HG02571 (cell line): ENCODE measurements at regions not wholly inside any gene's neighbourhood (a gene's known extent, or its start where the extent isn't known, plus 50 kb on each side); places are given as distances from the start of the nearest gene placed in this dataset.
A peak's percentile ranks its signal among the peaks of the same experiment; 100 is the strongest.

Source experiments
- ATAC-seq: cut with Tn5 transposase; IDR thresholded peaks from one replicate; pipeline ENCODE4 v1.9.1; 2021; ENCODE audit warnings: mild to moderate bottlenecking, moderate library complexity; ENCODE audit not compliant: unreplicated experiment

DNA sequence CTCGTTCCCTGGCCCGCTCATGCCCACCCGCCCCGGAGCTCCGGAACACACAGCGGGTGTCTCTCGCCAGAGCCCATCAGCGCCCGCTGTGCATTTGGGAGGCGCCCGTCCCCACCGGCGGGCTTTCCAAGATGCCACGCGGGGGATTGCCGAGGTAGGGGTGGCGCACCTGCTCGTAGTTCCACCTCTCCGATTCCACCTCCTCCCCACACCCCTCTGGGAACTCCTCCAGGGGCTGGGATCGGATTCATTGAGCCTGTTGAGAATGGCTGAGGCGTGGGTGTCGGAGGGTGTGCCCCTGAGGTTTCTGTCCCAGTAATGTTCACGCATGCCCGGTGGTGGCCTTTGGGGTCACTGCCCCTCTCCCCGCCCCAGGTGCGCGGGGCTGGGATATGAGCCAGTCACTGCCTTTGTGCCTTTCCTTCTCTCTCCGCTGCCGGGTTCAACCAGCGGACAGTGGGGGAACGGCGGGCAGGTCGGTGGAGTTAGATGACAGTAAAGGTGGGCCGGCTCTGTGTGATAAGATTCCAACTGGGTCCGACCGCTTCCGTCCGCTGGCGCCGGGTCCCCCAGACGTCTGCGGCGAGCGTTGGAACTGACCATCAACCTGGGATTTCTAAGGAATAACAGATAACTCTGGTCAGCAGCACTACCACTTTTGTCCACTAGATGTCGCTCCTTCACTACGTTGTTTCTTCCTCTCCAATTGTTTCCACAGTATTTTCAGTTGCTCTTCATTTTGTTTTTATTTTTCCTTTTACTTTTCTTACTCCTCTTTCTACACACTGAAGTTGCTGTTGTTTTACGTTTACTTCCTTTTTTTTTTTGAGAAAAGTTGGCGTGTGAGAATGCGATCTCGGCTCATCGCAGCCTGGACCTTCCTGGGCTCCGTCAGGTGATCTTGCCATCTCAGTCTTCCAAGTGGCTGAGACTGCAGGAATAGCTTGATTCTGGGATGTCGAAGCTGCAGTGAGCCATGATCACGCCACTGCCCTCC, 178.1 kb upstream of the ALG10B start:
- peak; percentile 64 for ATAC-seq

DNA sequence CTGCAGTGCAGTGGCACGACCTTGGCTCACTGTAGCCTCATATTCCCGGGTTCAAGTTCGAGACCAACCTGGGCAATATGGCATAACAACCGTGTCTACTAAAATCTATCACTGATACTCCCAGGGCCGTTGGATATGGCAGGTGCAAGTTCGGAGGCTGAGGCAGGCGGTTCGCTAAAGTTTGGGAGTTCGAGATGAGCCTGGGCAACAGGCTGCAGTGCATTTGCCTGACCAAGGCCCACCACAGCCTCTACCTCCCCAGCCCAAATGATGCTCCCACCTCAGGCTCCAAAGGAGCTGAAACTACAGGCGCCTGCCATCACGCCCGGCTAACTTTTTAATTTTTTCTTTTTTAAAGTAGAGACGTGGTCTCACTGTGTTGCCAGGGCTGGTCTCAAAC, 177.1 kb upstream of the ALG10B start:
- no peak for ATAC-seq

DNA sequence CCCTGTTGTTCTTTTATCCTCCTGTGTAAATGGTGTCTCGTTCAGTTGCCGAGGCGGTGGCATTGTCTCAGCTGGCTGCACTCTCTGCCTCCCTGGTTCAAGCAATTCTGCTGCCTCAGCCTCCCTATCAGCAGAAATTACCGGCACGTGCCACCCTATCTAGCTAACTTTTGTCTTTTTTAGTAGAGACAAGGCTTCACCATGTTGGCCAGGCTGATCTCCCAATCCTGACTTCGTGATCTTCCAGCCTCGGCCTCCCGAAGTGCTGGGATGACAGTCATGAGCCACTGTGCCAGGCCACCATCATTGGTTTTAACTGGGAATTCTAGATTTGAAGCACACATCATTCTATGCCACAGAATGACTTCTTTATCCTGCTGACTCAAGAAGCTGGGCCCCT, 175.3 kb upstream of the ALG10B start:
- no peak for ATAC-seq

DNA sequence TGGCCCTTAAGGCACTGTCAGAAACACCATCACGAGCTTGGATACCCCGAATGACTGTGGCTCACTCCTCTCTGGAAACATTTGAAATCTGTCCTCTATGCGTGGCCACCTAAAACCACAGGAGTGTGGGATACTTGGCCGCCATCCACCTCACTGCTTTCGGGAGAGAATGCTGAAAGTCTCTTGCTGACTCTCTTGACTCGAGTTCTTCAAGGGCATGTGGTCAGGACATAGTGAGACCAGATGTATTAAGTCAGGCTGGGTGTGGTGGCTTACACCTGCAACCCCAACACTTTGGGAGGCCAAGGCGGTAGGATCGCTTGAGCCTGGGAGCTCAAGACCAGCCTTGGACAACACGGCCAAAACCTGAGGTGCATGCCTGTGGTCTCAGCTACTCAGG, 174.7 kb upstream of the ALG10B start:
- ATAC-seq: no peak

DNA sequence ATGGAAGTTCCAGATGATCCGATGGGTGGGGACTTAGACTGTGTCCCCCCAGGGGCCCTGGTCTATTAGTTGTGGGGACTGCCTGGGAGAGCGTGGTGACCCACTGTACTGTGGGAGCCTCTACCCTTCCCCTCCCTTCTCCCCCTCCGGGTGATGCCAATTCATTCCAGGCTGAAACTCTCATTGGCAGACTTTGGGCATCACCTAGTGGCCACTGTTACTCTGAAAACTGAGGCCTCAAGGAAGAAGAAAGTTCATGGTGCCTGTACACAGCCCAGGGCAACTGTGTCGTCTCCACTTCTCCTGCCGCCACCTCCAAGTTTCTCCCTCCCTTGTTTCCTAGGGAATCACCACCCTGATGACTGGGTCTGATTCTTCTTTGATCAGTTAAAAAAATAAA, 173.6 kb upstream of the ALG10B start:
- ATAC-seq: no peak

DNA sequence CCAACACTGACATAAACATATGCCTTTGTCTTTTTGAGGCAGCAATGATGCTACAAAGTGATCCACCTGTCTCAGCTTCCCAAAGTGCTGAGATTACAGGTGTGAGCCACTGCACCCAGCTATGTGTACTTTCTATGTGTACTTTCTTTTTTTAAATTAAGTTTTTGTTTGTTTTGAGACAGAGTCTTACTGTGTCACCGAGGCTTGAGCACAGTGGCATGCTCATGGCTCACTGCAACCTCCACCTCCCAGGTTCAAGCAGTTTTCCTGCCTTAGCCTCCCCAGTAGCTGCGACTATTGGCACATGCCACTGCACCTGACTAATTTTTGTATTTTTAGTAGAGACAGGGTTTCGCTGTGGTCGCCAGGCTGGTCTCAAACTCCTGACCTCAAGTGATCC, 172.5 kb upstream of the ALG10B start:
- ATAC-seq: no peak

DNA sequence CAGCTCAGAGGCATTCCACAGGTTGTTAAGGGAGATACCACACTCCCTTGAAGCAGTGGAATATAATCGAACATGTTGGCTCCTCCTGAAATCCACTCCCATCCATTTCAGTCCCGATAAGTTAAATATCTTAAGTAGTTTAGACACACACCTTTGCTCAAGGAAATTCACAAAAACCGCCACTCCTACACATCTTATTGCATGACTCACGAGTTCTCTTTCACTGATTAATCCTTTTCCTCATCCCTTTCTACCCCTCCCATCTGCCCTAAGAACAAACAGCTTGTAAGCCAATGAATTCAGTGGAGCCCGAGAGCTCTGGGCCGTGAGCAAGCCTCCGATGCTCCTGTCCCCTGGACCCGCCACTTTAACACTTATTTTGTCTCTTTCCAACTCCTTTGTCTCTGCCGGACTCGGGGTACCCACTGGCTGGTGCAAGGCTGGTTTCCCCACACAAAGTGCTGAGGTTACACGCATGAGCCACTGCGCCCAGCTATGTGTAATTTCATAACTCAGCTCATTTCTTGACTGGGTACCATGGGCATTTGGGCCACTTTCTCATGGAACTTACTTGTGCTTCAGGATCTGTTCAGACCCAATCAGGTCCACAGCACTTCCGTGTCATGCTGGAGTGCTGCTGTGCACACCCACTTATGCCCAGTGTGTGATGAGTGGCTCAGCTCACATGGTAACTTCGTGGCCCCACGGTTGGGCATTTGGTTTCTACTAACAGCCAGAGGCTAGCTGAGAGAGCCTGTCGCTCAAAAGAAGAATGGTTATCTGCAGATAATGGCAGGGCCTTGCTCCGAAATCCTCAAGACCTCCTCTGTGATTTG, 171.8 kb upstream of the ALG10B start:
- ATAC-seq: no peak

DNA sequence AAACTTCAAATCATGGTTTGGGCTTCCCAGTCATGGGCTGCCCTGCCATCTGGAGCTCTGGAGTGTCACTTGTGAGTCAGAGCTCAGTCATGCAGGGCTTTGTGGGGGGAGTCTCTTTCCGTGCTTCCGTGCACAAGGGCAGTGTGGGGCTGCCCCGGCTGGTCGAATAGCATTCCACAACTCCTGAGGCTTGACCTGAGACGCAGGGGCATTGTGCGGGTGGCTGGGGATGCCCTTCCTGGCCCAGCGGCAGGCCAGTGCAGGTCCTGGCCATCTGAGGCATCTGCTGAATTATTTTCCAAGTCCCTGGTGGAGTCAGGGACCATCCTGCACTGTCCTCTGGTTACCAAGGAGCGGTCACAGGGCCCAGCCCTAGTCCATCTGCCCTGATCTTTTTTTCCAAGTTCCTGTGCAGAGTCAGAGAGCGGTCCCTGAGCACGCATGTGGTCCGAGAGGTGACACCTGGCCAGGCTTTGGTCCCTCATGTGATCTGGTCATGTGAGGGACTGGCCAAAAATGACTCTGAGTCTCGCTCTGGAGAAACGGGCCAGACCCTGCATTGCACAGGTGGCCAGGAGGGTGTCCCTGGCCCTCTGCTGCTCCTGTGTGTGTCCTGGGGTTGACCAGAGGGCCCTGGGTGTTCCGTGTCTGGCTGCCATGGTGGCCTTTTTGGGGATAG, 167.0 kb upstream of the ALG10B start:
- no peak for ATAC-seq

DNA sequence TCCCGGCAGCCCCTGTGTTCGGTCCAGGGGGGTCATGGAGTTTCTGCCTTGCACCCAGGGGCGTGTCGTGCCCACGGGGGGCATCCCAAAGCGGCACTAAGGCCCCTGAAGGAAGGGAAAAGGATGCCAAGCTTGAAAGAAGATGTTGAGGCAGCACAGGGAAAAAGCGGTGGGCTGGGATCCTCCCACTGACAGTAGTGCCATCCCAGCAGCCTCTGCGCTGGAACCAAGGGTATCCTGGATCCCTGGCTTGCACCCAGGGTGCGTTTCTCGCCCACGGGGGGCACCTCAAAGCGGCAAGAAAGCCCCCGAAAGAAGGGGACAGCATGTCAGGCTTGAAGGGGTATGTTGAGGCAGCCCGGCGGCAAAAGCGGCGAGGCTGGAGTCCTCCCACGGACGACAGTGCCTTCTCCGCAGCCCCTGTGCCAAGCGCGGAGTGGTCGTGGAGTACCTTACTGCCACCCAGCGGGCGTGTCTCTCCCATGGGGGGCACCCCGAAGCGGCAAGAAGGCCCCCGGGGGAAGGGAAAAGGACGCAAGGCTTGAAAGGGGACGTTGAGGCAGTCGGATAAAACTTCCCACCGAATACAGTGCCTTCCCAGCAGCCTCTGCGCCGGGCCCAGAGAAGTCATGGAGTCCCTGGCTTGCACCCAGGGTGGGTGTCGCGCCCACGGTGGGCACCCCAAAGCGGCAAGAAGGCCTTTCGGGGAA, 164.4 kb upstream of the ALG10B start:
- no peak for ATAC-seq

DNA sequence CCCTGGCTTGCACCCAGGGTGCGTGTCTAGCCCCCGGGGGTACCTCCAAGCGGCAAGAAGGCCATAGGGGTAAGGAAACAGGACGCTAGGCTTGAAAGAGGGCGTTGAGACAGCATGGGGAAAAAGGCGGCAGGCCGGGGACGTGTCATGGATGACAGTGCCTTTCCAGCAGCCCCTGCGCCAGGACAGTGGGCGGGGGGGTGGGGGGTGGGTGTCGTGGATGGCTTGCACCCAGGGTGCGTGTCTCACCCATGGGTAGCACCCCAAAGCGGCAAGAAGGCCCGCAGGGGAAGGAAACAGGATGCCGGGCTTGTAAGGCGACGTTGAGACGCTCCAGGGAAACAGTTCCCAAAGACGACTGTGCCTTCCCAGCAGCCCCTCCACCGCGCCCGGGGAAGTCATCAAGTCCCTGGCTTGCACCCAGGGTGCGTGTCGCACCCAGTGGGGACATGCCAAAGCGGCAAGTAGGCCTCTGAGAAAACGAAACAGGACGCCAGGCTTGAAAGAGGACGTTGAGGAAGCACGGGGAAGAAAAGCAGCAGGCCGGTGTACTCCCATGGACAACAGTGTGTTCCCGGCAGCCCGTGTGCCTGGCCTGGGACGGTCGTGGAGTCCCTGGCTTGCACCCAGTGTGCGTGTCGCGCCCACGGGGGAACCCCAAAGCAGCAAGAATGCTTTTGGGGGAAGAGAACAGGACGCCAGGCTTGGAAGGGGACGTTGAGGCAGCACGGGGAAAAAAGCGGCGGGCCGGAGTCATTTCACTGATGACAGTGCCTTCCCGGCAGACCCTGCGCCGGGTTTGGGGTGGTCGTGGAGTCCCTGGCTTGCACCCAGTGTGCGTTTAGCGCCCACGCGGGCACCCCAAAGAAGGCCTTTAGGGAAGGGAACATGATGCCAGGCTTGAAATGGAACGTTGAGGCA, 163.5 kb upstream of the ALG10B start:
- no peak for ATAC-seq

DNA sequence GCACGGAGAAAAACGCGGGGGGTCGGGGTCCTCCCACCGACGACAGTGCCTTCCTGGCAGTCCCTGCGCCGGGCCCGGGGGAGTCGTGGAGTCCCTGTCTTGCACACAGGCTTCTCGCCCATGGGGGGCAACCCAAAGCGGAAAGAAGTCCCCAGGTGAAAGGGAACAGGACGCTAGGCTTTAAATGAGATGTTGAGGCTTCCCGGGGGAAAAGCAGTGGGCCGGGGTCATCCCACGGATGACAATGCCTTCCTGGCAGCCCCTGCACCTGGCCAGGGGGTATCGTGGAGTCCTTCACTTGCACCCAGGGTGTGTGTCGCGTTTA, 162.9 kb upstream of the ALG10B start:
- ATAC-seq: no peak

DNA sequence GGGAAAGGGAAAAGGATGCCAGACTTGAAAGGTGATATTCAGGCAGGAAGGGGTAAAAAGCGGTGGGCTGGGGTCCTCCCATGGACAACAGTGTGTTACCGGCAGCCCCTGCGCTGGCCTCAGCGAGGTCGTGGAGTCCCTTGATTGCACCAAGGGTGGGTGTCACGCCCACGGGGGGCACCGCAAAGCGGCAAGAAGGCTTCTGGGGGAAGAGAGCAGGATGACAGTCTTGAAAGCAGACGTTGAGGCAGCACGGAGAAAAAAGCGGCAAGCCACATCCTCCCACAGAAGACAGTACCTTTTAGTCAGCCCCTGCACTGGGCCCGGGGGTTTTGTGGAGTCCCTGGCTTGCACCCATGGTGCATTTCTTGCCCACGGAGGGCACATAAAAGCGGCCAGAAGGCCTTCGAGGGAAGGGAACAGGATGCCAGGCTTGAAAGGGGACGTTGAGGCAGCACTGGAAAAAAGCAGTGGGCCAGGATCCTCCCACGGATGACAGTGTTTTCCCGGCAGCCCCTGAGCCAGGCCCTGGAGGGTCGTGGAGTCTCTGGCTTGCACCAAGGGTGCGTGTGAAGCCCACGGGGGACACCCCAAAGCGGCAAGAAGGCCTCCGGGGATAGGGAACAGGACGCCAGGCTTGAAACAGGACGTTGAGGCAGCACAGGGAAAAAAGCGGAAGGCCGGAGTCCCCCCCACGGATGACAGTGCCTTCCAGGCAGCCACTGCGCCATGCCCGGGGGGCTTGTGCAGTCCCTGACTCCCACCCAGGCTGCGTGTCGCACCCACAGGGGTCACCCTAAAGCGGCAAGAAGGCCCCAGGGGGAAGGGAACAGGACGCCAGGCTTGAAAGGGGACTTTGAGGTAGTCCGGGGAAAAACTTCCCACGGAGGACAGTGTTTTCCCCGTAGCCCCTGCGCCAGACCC, 162.2 kb upstream of the ALG10B start:
- ATAC-seq: no peak

DNA sequence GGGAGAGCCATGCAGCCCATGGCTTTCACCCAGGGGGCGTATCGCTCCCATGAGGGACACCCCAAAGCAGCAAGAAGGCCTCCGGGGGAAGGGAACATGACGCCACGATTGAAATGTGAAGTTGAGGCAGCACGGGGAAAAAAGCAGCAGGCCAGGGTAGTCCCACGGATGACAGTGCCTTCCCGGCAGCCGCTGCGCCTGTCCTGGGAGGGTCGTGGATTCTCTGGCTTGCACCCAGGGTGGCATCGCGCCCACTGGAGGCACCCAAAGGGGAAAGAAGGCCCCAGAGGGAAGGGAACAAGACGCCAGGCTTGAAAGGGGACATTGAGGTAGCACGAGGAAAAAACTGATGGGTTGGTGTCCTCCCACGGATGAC, 161.6 kb upstream of the ALG10B start:
- no peak for ATAC-seq

DNA sequence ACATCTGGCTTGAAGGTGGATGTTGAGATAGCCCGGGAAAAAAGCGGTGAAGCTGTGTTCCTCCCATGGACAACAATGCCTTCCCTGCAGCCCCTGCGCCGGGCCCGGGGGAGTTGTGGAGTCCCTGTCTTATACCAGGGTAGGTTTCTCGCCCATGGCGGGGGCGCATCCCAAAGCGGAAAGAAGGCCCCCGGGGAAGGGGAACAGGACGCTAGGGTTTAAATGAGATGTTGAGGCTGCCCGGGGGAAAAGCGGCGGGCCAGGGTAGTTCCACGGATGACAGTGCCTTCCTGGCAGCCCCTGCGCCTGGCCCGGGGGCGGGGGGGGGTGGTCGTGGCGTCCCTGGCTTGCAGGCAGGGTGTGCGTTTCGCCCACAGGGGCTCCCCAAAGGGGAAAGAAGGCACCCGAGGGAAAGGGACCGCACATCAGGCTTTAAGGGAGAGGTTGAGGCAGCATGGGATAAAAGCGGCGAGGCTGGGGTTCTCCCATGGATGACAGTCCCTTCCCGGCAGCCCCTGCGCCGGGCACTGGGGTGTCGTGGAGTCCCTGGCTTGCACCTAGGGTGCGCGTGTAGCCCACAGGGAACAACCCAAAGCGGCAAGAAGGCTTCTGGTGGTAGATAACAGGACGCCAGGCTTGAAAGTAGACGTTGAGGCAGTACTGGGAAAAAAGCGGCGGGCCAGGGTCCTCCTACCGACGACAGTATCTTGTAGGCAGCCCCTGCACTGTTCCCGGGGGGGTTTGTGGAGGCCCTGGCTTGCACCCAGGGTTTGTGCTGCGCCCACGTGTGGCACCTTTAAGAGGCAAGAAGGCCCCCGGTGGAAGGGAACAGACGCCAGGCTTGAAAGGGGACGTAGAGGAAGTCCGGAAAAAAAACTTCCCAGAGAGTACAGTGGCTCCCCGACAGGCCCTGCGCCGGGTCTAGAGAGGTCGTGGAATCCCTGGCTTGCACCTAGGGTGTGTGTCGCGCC, 160.8 kb upstream of the ALG10B start:
- ATAC-seq: no peak

DNA sequence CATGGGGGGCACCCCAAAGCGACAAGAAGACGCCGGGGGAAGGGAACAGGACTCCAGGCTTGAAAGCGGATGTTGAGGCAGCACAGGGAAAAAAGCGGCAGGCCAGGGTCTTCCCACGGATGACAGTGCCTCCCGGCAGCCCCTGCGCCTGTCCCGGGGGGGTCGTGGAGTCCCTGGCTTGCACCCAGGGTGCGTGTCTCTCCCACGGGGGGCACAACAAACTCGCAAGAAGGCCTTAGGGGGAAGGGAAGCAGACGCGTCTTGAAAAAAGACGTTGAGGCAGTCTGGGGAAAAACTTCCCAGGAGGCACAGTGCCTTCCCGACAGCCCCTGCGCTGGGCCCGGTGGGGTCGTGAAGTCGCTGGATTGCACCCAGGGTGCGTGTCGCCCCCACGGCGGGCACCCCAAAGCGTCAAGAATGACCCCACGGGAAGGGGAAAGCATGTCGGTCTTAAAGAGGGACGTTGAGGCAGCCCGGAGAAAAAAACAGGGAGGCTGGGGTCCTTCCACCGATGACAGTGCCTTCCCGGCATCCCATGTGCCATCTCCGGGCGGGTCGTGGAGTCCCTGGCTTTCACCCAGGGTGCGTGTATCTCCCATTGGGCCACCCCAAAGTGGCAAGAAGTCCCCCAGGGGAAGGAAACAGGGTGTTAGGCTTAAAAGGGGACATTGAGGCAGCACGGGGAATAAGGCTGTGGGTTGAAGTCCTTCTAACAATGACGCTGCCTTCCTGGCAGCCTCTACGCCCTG, 159.9 kb upstream of the ALG10B start:
- ATAC-seq: no peak

DNA sequence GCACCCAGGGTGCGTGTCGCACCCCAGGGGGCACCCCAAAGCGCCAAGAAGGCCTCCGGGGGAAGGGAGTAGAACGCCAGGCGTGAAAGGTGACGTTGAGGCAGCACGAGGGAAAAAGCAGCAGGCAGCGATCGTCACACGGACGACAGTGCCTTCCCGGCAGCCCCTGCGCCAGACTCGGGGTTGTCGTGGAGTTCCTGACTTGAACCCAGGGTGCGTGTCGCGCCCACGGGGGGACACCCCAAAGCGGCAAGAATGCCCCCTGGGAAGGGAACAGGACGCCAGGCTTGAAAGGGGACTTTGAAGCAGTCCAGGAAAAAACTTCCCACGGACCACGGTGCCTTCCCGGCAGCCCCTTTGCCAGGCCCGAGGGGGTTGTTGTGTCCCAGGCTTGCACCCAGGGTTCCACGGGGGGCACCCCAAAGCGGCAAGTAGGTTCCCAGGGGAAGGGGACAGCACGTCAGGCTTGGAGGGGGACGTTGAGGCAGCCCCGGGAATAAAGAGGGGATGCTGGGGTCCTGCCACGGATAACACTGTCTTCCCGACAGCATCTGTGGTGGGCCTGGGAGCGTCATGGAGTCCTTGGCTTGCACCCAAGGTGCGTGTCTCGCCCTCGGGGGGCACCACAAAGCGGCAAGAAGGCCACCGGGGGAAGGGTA, 159.2 kb upstream of the ALG10B start:
- no peak for ATAC-seq
